Femur (tissue), 1 donor: ENCODE measurements at regions not wholly inside any gene's neighbourhood (a gene's known extent, or its start where the extent isn't known, plus 50 kb on each side); places are given as distances from the start of the nearest gene placed in this dataset.
"Not testable (repeated sequence)": the region's sequence is repeated elsewhere in the genome, so short reads cannot be mapped to it uniquely, and the experiment has no call there.

Experiments used
- DNase-seq: peaks from one replicate; pipeline ENCODE4 v3.0.0-alpha.2; 2017

GRCh38 chr7:91357379-91357778 lies 93.1 kb downstream of the FZD1 start:
- DNase-seq = no peak

DNA sequence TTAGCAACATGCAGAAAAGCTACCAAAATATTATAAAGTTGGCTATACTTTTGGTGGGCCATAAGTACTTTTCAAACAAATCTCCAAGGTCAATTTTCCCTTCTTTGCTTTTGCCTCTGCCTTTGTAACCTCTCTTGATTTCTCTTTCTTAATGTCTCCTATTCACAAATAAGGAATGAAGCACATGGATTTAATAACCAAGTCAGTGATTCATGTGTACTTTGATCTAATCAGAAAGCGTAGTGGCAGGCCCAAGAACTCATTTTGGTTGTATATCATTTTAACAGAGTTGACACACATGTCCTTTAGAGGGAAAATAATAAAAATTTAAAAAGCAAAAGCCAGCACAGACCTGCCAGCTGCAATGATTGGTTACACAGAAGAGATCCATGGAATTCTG lies 93.7 kb downstream of the FZD1 start:
- DNase-seq = no peak

DNA sequence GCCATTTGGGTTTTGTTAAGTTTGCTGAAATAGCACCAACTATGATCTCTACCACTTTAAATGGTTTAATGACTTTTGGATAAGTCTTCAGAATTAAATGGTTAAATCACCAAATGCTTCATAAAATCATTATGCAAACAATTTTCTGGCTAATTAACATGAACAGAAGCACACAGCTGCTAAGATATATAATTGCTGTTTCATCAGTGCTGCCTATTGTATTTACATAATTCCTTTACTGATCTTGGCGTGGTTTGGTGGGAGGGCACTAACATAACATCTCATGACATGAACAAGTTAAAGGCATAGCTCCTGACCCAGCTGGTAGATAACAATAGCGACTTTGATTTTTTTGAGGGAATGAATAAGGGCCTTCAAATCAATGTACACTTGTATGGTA lies 94.1 kb downstream of the FZD1 start:
- DNase-seq = no peak

- not testable (repeated sequence) for DNase-seq
Observed at GRCh38 chr7:91365097-91365496, 100.9 kb downstream of the FZD1 start.

DNA sequence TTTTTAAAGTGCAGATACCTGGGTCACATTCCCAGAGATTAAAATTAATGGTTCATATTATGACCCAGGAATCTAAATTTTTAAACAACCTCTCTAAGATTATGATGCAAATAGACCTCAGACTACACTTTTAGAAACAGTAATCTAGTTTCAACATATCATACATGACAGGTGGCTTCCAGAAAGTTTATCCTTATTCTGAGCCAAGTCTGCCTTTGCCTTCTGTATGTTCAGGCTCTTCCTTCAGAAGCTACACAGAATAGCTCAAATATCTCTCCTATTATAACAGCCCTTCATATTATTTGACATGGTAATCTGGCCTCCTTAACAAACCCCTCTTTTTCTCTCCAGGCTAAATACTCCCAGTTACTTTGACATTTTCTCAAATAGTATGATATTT lies 101.9 kb downstream of the FZD1 start:
- no peak for DNase-seq

DNA sequence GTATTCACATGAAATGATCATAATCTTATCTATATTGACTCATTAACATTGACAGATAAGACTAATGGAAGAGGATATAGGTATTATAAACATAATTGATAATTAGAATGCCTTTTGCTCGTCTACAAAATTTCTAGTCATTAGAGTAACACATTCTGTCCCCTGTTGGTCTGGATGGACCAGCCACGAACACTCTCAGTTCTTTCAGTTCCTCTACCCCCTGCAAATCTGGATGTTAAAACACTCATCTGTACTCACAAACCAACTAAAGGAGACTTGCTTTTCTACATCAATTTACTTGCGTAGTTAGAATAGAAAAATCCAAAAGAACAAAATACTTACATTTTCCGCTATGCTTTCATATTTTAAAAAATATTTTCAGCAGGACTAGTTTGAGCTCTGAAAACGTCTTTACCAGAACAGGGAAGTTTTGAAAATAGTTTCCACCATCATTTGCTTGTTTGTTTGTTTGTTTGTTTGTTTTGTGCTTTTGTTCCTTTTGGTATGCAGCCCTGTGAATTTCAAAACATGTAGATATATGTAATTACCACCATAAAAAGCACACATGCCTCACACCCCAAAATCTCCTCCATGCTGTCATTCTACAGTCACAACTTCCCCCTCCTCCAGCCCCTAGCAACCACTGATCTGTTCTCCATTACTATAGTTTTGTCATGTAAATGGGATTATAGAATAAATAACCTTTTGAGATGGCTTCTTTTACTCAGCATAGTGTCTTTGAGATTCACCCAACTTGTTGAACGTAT lies 103.8 kb downstream of the FZD1 start:
- no peak for DNase-seq

GRCh38 chr7:91372323-91372722 lies 108.1 kb downstream of the FZD1 start:
- DNase-seq = no peak

- DNase-seq = no peak
Observed at GRCh38 chr7:91373111-91373800, 109.0 kb downstream of the FZD1 start.

DNA sequence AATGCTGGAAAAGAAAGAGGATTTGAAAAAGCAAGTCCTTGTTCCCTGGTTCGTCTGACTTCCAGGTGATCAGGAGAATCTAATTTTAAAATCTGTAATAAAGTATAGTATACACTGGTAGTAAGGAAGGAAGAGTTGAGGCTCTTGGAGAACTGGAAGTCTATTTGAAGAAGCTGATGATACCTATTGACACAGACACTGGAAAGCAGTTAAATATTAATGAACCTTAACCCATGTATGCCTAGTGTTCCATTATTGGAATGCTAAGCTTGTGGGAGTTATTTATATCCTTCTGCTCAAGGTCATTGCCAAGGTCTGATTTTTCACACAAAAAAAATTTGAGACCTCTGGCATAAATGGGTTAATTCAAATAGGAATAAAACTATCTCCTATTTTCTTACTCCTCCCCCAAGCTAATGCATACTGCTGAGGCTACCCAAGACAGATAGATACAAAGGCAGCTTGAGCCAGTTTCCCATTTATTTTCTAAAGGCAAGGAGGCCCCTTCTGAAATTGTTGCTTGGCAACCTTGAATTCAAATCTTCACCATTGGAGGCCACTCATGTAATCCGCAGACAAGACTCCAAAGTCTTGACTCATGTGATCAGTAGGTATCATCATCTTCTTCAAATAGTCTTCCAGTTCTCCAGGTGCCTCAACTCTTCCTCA lies 110.2 kb downstream of the FZD1 start:
- no peak for DNase-seq

DNA sequence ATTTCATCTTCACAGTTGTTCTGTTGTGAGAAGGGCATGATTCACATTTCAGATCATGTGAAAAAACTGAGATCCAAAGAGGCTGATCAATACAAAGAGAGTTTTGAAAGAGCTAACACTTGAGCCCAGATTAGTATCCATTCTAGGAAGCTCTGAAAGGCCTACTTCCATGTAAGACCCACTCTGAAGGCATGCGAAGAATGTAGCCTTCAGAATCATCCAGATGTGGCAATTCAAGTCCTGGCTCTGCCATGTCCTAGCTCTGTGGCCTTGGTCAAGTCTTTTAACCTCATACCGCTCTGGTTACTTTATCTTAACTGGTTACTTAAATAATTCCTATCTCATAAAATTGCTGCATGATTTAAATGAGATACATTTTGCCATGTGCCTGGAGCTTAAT lies 111.1 kb downstream of the FZD1 start:
- no peak for DNase-seq

DNA sequence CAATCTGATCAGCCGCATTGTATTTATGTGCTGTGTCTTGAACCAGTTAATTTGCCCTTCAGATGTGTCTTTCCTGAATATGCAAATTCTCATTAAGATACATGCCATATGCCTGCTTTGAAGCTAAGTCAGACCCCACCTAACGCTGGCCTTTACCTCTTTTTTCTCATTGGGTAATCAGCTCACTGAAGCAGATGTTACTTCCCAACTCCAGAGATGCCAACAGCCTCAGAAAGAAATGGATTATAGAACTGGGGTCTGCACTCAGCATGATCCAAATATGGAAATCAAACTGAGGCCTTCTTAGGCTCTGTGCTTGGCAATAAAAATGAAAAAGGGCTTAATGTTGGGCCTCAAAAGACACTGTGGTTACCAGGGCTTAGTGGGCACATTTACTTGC lies 113.9 kb downstream of the FZD1 start:
- no peak for DNase-seq

GRCh38 chr7:91379236-91379635 lies 115.0 kb downstream of the FZD1 start:
- DNase-seq = no peak

DNA sequence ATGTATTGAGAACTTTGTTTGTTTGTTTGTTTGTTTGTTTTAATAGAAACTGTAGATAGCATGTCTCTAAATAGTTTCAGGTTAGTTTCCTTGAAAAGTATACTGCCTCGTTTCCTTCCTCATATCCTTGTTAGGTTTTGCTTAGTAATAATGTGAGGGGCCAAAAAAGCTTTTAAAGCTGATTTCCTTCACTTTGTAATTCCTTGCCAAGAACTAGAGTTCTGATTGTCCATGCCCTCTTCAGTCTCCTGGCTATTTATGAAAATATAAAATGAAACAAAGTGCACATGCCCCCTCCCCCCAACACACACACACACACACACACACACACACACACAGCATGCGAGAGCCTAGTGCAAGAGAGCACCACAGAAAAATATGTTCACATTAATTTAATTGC lies 115.8 kb downstream of the FZD1 start:
- no peak for DNase-seq

DNA sequence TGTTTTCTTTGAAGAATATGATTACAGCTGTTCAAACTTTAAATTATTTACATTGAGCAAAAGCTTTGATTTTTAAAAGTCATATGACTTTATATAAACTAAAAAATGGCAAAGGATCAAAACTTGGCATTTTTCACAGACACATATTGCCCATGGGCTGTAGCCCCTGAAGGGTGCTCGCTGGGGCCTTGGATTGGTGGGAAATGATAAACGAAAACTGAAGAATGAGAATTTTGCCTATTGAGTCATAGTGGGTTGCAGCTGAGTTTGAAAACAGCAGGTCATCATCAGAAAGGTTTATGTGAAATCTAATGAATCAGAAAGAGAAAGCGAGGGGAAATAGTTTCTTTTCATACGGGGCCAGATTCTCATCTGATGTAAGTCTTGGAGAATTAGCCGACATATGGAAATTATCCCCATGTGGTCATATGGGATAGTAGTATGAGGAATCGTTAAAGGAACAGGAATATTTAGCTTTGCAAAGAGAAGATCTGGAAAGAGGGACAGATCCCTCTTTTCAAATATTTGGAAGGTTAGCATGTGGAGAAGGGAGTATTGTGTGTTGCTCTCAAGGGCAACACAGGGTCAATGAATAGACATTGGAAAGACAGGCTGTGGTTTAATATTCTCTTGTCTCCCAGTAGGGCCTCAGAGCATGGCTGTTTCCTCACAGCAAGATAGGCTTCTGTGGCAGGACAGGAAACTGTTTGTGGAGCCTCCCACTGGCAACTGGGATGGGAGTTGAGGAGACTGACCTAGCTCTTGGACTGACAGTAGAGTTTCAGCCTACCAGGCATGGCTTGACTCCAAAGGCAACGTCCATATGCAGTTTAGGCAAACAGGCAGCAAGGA lies 119.0 kb downstream of the FZD1 start:
- DNase-seq = no peak

DNA sequence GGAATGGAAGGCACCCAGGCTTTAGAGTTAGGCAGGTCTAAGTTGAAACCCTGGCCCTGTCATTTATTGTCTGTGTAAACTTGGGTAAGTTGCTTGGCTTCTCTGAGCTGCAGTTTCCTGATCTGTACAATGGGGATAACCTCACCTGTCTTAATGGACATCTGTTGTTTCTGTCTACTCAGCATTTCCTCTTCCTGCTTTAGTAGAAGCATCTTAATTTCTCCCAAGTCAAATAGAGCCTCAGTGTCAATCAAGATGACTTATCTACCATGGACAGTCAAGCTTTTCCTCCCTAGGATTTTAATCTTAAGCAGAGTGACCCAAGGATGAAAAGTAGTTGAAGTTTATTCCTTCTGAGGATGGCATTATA lies 119.7 kb downstream of the FZD1 start:
- DNase-seq = no peak

- DNase-seq = not testable (repeated sequence)
Observed at GRCh38 chr7:91394757-91395156, 130.5 kb downstream of the FZD1 start.

DNA sequence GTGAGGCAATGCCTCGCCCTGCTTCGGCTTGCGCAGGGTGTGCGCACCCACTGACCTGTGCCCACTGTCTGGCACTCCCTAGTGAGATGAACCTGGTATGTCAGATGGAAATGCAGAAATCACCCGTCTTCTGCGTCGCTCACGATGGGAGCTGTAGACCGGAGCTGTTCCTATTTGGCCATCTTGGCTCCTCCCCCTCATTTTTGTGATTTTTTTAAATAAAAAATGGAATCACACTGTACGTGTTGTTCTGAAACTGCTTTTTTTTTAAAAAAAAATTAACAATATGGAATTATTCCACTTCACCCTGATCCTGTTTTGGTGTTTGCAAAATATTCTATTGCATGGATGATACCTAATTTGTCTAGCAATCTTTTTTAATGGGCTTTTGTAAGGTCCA lies 131.1 kb downstream of the FZD1 start:
- DNase-seq = not testable (repeated sequence)

DNA sequence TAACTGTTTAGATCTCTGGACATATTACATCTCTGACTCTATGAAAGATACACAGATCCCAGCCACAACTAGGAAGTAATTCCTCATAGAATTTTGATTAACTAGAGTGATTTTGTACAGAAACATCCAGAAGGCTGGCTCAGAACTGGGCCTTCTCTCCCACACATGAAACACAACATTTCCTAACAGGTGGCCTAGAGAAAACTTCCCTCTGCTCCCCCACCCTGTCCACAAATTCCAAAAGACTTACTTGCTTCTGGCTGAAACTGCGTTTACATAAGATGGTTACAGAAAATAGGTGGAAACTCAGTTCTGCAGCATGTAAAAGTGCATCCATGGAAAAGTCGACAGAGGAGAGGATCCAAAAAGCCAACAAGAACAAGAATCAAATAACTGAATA lies 132.9 kb downstream of the FZD1 start:
- no peak for DNase-seq

DNA sequence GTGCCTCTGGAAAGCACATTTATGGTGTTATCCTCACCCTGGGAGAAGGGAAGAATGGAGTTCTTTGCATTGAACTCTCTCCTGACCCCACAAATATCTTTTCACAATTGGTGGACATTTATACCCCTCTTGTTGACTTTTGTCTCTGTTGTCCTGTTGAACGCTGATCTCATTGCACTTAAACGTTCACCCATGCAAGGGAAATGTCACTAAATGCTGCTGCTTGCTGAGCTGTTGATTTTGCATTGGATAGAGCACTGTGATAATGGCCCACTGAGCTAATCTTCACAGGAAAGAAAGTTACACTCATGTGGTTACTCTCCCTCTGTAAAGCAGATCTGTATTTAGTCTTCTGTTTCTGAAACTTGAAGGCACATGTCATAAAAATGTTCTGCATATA lies 133.4 kb downstream of the FZD1 start:
- DNase-seq = no peak

GRCh38 chr7:91398341-91398740 lies 134.1 kb downstream of the FZD1 start:
- no peak for DNase-seq

- no peak for DNase-seq
Observed at GRCh38 chr7:91405092-91405788, 141.0 kb downstream of the FZD1 start.

DNA sequence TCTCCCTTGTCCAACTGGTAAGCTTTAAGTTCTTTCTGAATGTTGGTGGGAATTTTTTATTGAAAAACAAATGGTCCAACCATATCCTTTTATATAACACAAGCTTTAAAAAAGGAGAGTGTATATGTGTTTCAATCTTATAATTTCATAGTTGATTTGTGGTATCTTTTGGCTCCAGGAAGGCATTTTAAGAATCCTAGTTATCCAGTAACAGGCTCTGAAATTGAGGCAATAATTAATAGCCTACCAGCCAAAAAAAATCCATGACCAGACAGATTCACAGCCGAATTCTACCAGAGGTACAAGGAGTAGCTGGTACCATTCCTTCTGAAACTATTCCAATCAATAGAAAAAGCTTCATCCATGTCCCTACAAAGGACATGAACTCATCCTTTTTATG lies 141.6 kb downstream of the FZD1 start:
- DNase-seq = not testable (repeated sequence)

DNA sequence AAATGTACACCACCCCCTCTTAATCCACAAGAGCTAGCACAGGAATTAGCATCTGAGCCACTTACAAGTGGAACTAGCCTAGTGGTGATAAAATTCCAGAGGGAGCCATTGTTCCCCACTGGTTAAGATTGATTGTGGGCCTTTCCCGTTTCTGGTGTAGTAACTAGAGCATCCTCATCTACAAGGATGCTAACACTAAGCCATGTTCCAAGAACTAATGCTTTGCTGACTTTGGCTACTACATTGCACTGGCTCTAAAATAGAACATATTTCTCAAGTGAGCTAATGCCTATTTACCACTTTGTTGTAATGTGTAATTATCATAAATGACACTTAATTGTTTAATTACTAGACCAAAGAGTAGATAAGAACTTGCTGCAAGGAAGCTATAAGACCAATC lies 143.7 kb downstream of the FZD1 start:
- no peak for DNase-seq
